H9 (cell line): ENCODE measurements at regions not wholly inside any gene's neighbourhood (a gene's known extent, or its start where the extent isn't known, plus 50 kb on each side); places are given as distances from the start of the nearest gene placed in this dataset.

Source experiments
- DNase-seq: peaks from one replicate; pipeline ENCODE4 v3.0.0-alpha.2; 2017
- H2AFZ ChIP-seq: one replicate; pipeline ENCODE4 v1.6.1; 2013; ENCODE audit warnings: mild to moderate bottlenecking, low read length, control low read depth, moderate library complexity
- H2AK5ac ChIP-seq: 2 replicates; pipeline ENCODE4 v1.6.1; 2013; ENCODE audit warnings: low read length, control low read depth, mixed read lengths; ENCODE audit not compliant: insufficient read length
- H2BK120ac ChIP-seq: one replicate; pipeline ENCODE4 v1.6.1; 2013; ENCODE audit warnings: low read depth, mild to moderate bottlenecking, low read length, control low read depth, inconsistent platforms; ENCODE audit not compliant: poor library complexity, severe bottlenecking
- H2BK12ac ChIP-seq: 2 replicates; pipeline ENCODE4 v1.6.1; 2013; ENCODE audit warnings: low read length, control low read depth, mixed read lengths, low read depth; ENCODE audit not compliant: insufficient read length
- H2BK15ac ChIP-seq: 2 replicates; pipeline ENCODE4 v1.6.1; 2013; ENCODE audit warnings: low read depth, low read length, control low read depth
- H2BK20ac ChIP-seq: one replicate; pipeline ENCODE4 v1.6.1; 2013; ENCODE audit warnings: low read depth, mild to moderate bottlenecking, low read length, control low read depth, inconsistent platforms; ENCODE audit not compliant: poor library complexity, severe bottlenecking
- H2BK5ac ChIP-seq: 2 replicates; pipeline ENCODE4 v1.6.1; 2013; ENCODE audit warnings: low read length, control low read depth, mixed read lengths; ENCODE audit not compliant: insufficient read length
- H3K14ac ChIP-seq: 2 replicates; pipeline ENCODE4 v1.6.1; 2013; ENCODE audit warnings: low read length, control low read depth; ENCODE audit not compliant: insufficient read depth
- H3K18ac ChIP-seq: 2 replicates; pipeline ENCODE4 v1.6.1; 2013; ENCODE audit warnings: low read depth, mild to moderate bottlenecking, mixed read lengths, low read length, control low read depth; ENCODE audit not compliant: insufficient read length
- H3K23ac ChIP-seq: 2 replicates; pipeline ENCODE4 v1.6.1; 2013; ENCODE audit warnings: low read length, control low read depth, mixed read lengths, low read depth; ENCODE audit not compliant: insufficient read length
- H3K23me2 ChIP-seq: 2 replicates; pipeline ENCODE4 v1.6.1; 2013; ENCODE audit warnings: low read depth, mild to moderate bottlenecking, mixed read lengths, low read length, control low read depth; ENCODE audit not compliant: insufficient read length, poor library complexity, severe bottlenecking
- H3K27ac ChIP-seq: 2 replicates; pipeline ENCODE4 v1.5.1; 2013; ENCODE audit warnings: low read length, control low read depth, mixed read lengths, low read depth; ENCODE audit not compliant: insufficient read length
- H3K27me3 ChIP-seq: 2 replicates; pipeline ENCODE4 v1.6.1; 2013; ENCODE audit warnings: low read length, control low read depth, inconsistent platforms; ENCODE audit not compliant: insufficient read depth
- H3K4ac ChIP-seq: 2 replicates; pipeline ENCODE4 v1.6.1; 2013; ENCODE audit warnings: low read depth, mild to moderate bottlenecking, control low read depth, inconsistent platforms, low read length, moderate library complexity
- H3K4me1 ChIP-seq: 2 replicates; pipeline ENCODE4 v1.6.1; 2013; ENCODE audit warnings: low read length, control low read depth, inconsistent platforms; ENCODE audit not compliant: insufficient read depth
- H3K4me2 ChIP-seq: 2 replicates; pipeline ENCODE4 v1.6.1; 2013; ENCODE audit warnings: low read length, control low read depth, mixed read lengths; ENCODE audit not compliant: insufficient read length, insufficient read depth
- H3K56ac ChIP-seq: 2 replicates; pipeline ENCODE4 v1.6.1; 2013; ENCODE audit warnings: low read depth, mild to moderate bottlenecking, mixed read lengths, low read length, control low read depth; ENCODE audit not compliant: insufficient read length
- H3K79me1 ChIP-seq: 2 replicates; pipeline ENCODE4 v1.6.1; 2013; ENCODE audit warnings: low read depth, mild to moderate bottlenecking, moderate library complexity, low read length, control low read depth, inconsistent platforms; ENCODE audit not compliant: insufficient read depth, poor library complexity, severe bottlenecking
- H3K79me2 ChIP-seq: 2 replicates; pipeline ENCODE4 v1.6.1; 2013; ENCODE audit warnings: low read length, control low read depth, inconsistent platforms; ENCODE audit not compliant: insufficient read depth
- H3K9ac ChIP-seq: 2 replicates; pipeline ENCODE4 v1.6.1; 2013; ENCODE audit warnings: low read length, control low read depth, mixed read lengths; ENCODE audit not compliant: insufficient read length; ENCODE audit errors: extremely low read depth
- H3K9me3 ChIP-seq: one replicate; pipeline ENCODE4 v1.6.1; 2013; ENCODE audit warnings: low read depth, low read length, inconsistent platforms; ENCODE audit not compliant: control insufficient read depth
- H3T11ph ChIP-seq: one replicate; pipeline ENCODE4 v1.6.1; 2013; ENCODE audit warnings: mild to moderate bottlenecking, low read length, control low read depth, inconsistent platforms
- H4K20me1 ChIP-seq: one replicate; pipeline ENCODE4 v1.6.1; 2013; ENCODE audit not compliant: control insufficient read depth, insufficient read length, insufficient read depth
- H4K5ac ChIP-seq: 2 replicates; pipeline ENCODE4 v1.6.1; 2013; ENCODE audit warnings: low read depth, mild to moderate bottlenecking, mixed read lengths, low read length, control low read depth; ENCODE audit not compliant: insufficient read length
- H4K8ac ChIP-seq: replicated peaks from 2 replicates; pipeline ENCODE4 v1.6.1; 2013; ENCODE audit warnings: low read length, control low read depth, mixed read lengths, low read depth; ENCODE audit not compliant: insufficient read length
- H4K91ac ChIP-seq: 2 replicates; pipeline ENCODE4 v1.6.1; 2013; ENCODE audit warnings: low read depth, mild to moderate bottlenecking, moderate library complexity, mixed read lengths, low read length, control low read depth; ENCODE audit not compliant: insufficient read length
- H3K27ac Mint-ChIP-seq, 3 experiments: 2 replicates in 2 of 3; 3 replicates in 1 of 3; pipeline ENCODE4 v1.8.0; 2020 to 2021; ENCODE audit warnings: mixed read lengths in 3 of 3, mild to moderate bottlenecking in 1 of 3, moderate library complexity in 1 of 3
- H3K27me3 Mint-ChIP-seq: 2 replicates; pipeline ENCODE4 v1.8.0; 2021; ENCODE audit warnings: low read depth, mild to moderate bottlenecking, moderate library complexity, mixed read lengths
- H3K36me3 Mint-ChIP-seq, 3 experiments: 2 replicates in 2 of 3; 3 replicates in 1 of 3; pipeline ENCODE4 v1.8.0; 2020 to 2021; ENCODE audit warnings: low read depth in 3 of 3, mixed read lengths in 3 of 3; ENCODE audit not compliant: insufficient read depth in 1 of 3
- H3K4me1 Mint-ChIP-seq, 2 experiments: 2 replicates each; pipeline ENCODE4 v1.8.0; 2020; ENCODE audit warnings: mixed read lengths in 2 of 2
- H3K4me3 Mint-ChIP-seq, 2 experiments: 2 replicates in 1 of 2; 3 replicates in 1 of 2; pipeline ENCODE4 v1.8.0; 2020 to 2021; ENCODE audit warnings: mild to moderate bottlenecking in 2 of 2, mixed read lengths in 2 of 2, moderate library complexity in 1 of 2
- H3K9me3 Mint-ChIP-seq, 2 experiments: 2 replicates in 1 of 2; 3 replicates in 1 of 2; pipeline ENCODE4 v1.8.0; 2020; ENCODE audit warnings: mild to moderate bottlenecking in 2 of 2, mixed read lengths in 2 of 2, moderate library complexity in 1 of 2
- CTCF ChIP-seq: fragments of 200-600 bp; sonication (generic); conservative IDR thresholded peaks from 3 replicates; pipeline ENCODE4 v1.8.0; 2021; ENCODE audit warnings: antibody characterized with exemption, mild to moderate bottlenecking
- WGBS: extraction: QIAGEN DNeasy Blood & Tissue Kit; methylation state at CpG from one replicate; pipeline ENCODE4 v1.1.7; 2013; ENCODE audit warnings: missing lambda C conversion rate, low lambda C conversion rate, mixed read lengths; ENCODE audit not compliant: insufficient read length; ENCODE audit errors: extremely low coverage; 5-methylcytosine and 5-hydroxymethylcytosine counted together

GRCh38 chr16:72536723-72537435 is 364.9 kb upstream of the PMFBP1 start:
- no CpG with 5 or more reads among the region's 2 CpGs for WGBS
- Histone ChIP-seq H4K20me1 (no peaks in the 10 kb centered on the region), H2BK12ac (no peak overlapping the region), H3K23ac (no peak overlapping the region), H2BK120ac (no peak overlapping the region), H2AK5ac (no peak overlapping the region), H3K27ac (no peak overlapping the region), H3K23me2 (no peaks in the 10 kb centered on the region), H3K4me2 (no peak overlapping the region), H2BK5ac (no peak overlapping the region), H4K8ac (no peak overlapping the region), H3K79me1 (no peaks in the 10 kb centered on the region), H2AFZ (no peak overlapping the region), H3K79me2 (no peaks in the 10 kb centered on the region), H3K4ac (no peak overlapping the region), H3T11ph (no peak overlapping the region), H3K9ac (no peak overlapping the region), H3K4me1 (no peaks in the 10 kb centered on the region), H3K14ac (no peak overlapping the region), H4K91ac (no peak overlapping the region), H3K9me3 (no peaks in the 10 kb centered on the region), H2BK15ac (no peak overlapping the region), H3K18ac (no peak overlapping the region), H3K27me3 (no peaks in the 10 kb centered on the region), H2BK20ac (no peak overlapping the region), H4K5ac (no peak overlapping the region), H3K56ac (no peak overlapping the region)
- Mint-ChIP-seq H3K9me3 (peaks cover 0 to 2% of the 10 kb centered on the region in 2 experiments; a peak in 2 of 5 replicates), H3K4me1 (peaks cover 3 to 4% of the 10 kb centered on the region in 2 experiments; a peak in 3 of 4 replicates), H3K4me3 (no peak overlapping the region), H3K27ac (no peak overlapping the region), H3K36me3 (peaks cover 0 to 5% (median 0%) of the 10 kb centered on the region in 3 experiments; a peak in 1 of 7 replicates), H3K27me3 (no peaks in the 10 kb centered on the region)
- DNase-seq: no peak
- no peak for TF ChIP-seq CTCF
